ENCODE measurements at regions not wholly inside any gene's neighbourhood (a gene's known extent, or its start where the extent isn't known, plus 50 kb on each side); places are given as distances from the start of the nearest gene placed in this dataset.
"Not testable (repeated sequence)": the region's sequence is repeated elsewhere in the genome, so short reads cannot be mapped to it uniquely, and the experiment has no call there.

GRCh38 chr13:33340631-33341030 lies 55.1 kb upstream of the STARD13 start:
- DNase-seq = no peak

GRCh38 chr13:33341861-33342452 lies 56.4 kb upstream of the STARD13 start:
- DNase-seq = no peak

GRCh38 chr13:33345842-33346241 lies 60.3 kb upstream of the STARD13 start:
- DNase-seq = no peak

- DNase-seq = no peak
Observed at GRCh38 chr13:33347861-33348260, 62.3 kb upstream of the STARD13 start.

- no peak for DNase-seq
Observed at GRCh38 chr13:33348366-33348765, 62.8 kb upstream of the STARD13 start.

- no peak for DNase-seq
Observed at GRCh38 chr13:33349288-33349985, 63.9 kb upstream of the STARD13 start.

- no peak for DNase-seq
Observed at GRCh38 chr13:33349986-33350826, 64.7 kb upstream of the STARD13 start.

- no peak for DNase-seq
Observed at GRCh38 chr13:33351319-33351718, 65.8 kb upstream of the STARD13 start.

- DNase-seq = no peak
Observed at GRCh38 chr13:33352041-33352440, 66.5 kb upstream of the STARD13 start.

- no peak for DNase-seq
Observed at GRCh38 chr13:33352526-33352925, 67.0 kb upstream of the STARD13 start.

GRCh38 chr13:33353210-33353609 lies 67.7 kb upstream of the STARD13 start:
- DNase-seq = no peak

GRCh38 chr13:33353646-33354045 lies 68.1 kb upstream of the STARD13 start:
- no peak for DNase-seq

GRCh38 chr13:33355201-33355895 lies 69.8 kb upstream of the STARD13 start:
- DNase-seq = no peak

GRCh38 chr13:33358076-33358475 lies 72.5 kb upstream of the STARD13 start:
- DNase-seq = not testable (repeated sequence)

- DNase-seq = no peak
Observed at GRCh38 chr13:33362986-33363727, 77.6 kb upstream of the STARD13 start.

GRCh38 chr13:33364192-33364591 lies 78.6 kb upstream of the STARD13 start:
- no peak for DNase-seq

GRCh38 chr13:33366469-33367062 lies 81.0 kb upstream of the STARD13 start:
- DNase-seq = no peak

- DNase-seq = no peak
Observed at GRCh38 chr13:33367171-33367895, 81.8 kb upstream of the STARD13 start.

GRCh38 chr13:33367926-33368325 lies 82.4 kb upstream of the STARD13 start:
- DNase-seq = no peak

GRCh38 chr13:33369073-33369472 lies 83.5 kb upstream of the STARD13 start:
- no peak for DNase-seq

GRCh38 chr13:33372251-33372919 lies 86.8 kb upstream of the STARD13 start:
- no peak for DNase-seq

Measured in stimulated activated naive CD4-positive, alpha-beta T cell treated with Interleukin-2 at 50 U/mL for 16 hours (primary cell).